Liver (tissue), 8 donors: ENCODE measurements at regions not wholly inside any gene's neighbourhood (a gene's known extent, or its start where the extent isn't known, plus 50 kb on each side); places are given as distances from the start of the nearest gene placed in this dataset.

Experiments used
- DNase-seq: peaks from one replicate; pipeline ENCODE4 v3.0.0-alpha.2; 2017; ENCODE audit warnings: low spot score
- H3K27ac ChIP-seq, 2 donors: one replicate each; pipeline ENCODE4 v1.7.0; 2013; ENCODE audit warnings: inconsistent platforms in 2 of 2, low read length in 2 of 2, control low read depth in 1 of 2, low read depth in 1 of 2, mild to moderate bottlenecking in 1 of 2
- H3K27me3 ChIP-seq, 4 donors: one replicate each; pipeline versions ENCODE4 v1.6.1 to v1.7.0; 2013; ENCODE audit warnings: low read length in 3 of 4, inconsistent platforms in 1 of 4, mild to moderate bottlenecking in 1 of 4, moderate library complexity in 1 of 4; ENCODE audit not compliant: control insufficient read depth in 4 of 4, insufficient read depth in 4 of 4
- H3K36me3 ChIP-seq, 4 donors: one replicate each; pipeline versions ENCODE4 v1.6.1 to v1.7.0; 2013; ENCODE audit warnings: low read length in 3 of 4, mild to moderate bottlenecking in 3 of 4, low read depth in 1 of 4, moderate library complexity in 1 of 4; ENCODE audit not compliant: control insufficient read depth in 4 of 4, insufficient read depth in 3 of 4
- H3K4me1 ChIP-seq, 4 donors: one replicate each; pipeline versions ENCODE4 v1.6.1 to v1.7.0; 2013; ENCODE audit warnings: low read length in 3 of 4, mild to moderate bottlenecking in 3 of 4, moderate library complexity in 1 of 4; ENCODE audit not compliant: control insufficient read depth in 4 of 4, insufficient read depth in 4 of 4
- H3K4me3 ChIP-seq, 3 donors: one replicate each; pipeline versions ENCODE4 v1.6.1 to v1.7.0; 2013; ENCODE audit warnings: low read length in 3 of 3, control low read depth in 1 of 3, low read depth in 1 of 3, mild to moderate bottlenecking in 1 of 3
- H3K9ac ChIP-seq, 2 donors: one replicate each; pipeline ENCODE4 v1.7.0; 2013; ENCODE audit warnings: low read length in 2 of 2, mild to moderate bottlenecking in 2 of 2, moderate library complexity in 2 of 2, control low read depth in 1 of 2, low read depth in 1 of 2
- H3K9me3 ChIP-seq, 4 donors: one replicate each; pipeline versions ENCODE4 v1.6.1 to v1.7.0; 2013; ENCODE audit warnings: low read length in 3 of 4; ENCODE audit not compliant: control insufficient read depth in 4 of 4
- ATF3 ChIP-seq: IDR thresholded peaks from 2 replicates; pipeline ENCODE4 v1.6.1; 2016; ENCODE audit warnings: antibody characterized with exemption
- CTCF ChIP-seq: fragments of 150-350 bp; IDR thresholded peaks from 2 replicates; pipeline ENCODE4 v1.5.1; 2017; ENCODE audit warnings: improper control_type of control experiment, low read depth, low read length; ENCODE audit not compliant: missing input control
- EGR1 ChIP-seq, 2 donors: IDR thresholded peaks; 2 replicates each; pipeline ENCODE4 v1.6.1; 2016 to 2018; ENCODE audit warnings: antibody characterized with exemption in 2 of 2, low read depth in 2 of 2
- FOXA1 ChIP-seq: IDR thresholded peaks from 2 replicates; pipeline ENCODE4 v1.6.1; 2016; ENCODE audit warnings: antibody characterized with exemption
- FOXA2 ChIP-seq: IDR thresholded peaks from 2 replicates; pipeline ENCODE4 v1.6.1; 2016; ENCODE audit warnings: antibody characterized with exemption
- GABPA ChIP-seq, 2 donors: IDR thresholded peaks in 1 of 2; conservative IDR thresholded peaks in 1 of 2; 2 replicates each; pipeline ENCODE4 v1.6.1; 2016; ENCODE audit warnings: antibody characterized with exemption in 2 of 2, mild to moderate bottlenecking in 1 of 2, moderate library complexity in 1 of 2
- HNF4A ChIP-seq, 2 donors: conservative IDR thresholded peaks; 2 replicates each; pipeline ENCODE4 v1.6.1; 2016; ENCODE audit warnings: antibody characterized with exemption in 2 of 2, mild to moderate bottlenecking in 2 of 2
- HNF4G ChIP-seq: IDR thresholded peaks from 2 replicates; pipeline ENCODE4 v1.6.1; 2016; ENCODE audit warnings: antibody characterized with exemption
- JUND ChIP-seq, 2 donors: IDR thresholded peaks; 2 replicates each; pipeline ENCODE4 v1.6.1; 2016; ENCODE audit warnings: antibody characterized with exemption in 2 of 2
- NR2F2 ChIP-seq: IDR thresholded peaks from 2 replicates; pipeline ENCODE4 v1.6.1; 2016; ENCODE audit warnings: antibody characterized with exemption
- RAD21 ChIP-seq, 2 donors: IDR thresholded peaks; 2 replicates each; pipeline ENCODE4 v1.6.1; 2016; ENCODE audit warnings: antibody characterized with exemption in 2 of 2, mild to moderate bottlenecking in 2 of 2
- REST ChIP-seq: IDR thresholded peaks from 2 replicates; pipeline ENCODE4 v1.6.1; 2016; ENCODE audit warnings: antibody characterized with exemption, mild to moderate bottlenecking
- RXRA ChIP-seq, 2 donors: IDR thresholded peaks; 2 replicates each; pipeline ENCODE4 v1.6.1; 2017 to 2018; ENCODE audit warnings: antibody characterized with exemption in 2 of 2, mild to moderate bottlenecking in 1 of 2
- TAF1 ChIP-seq: conservative IDR thresholded peaks from 2 replicates; pipeline ENCODE4 v1.6.1; 2016; ENCODE audit warnings: antibody characterized with exemption, mild to moderate bottlenecking
- YY1 ChIP-seq: IDR thresholded peaks from 2 replicates; pipeline ENCODE4 v1.6.1; 2016; ENCODE audit warnings: antibody characterized with exemption, mild to moderate bottlenecking
- ZBTB33 ChIP-seq: IDR thresholded peaks from 2 replicates; pipeline ENCODE4 v1.6.1; 2016; ENCODE audit warnings: antibody characterized with exemption
- WGBS: extraction: QIAGEN DNeasy Blood & Tissue Kit; methylation state at CpG from one replicate; pipeline ENCODE4 v1.1.7; 2013; 5-methylcytosine and 5-hydroxymethylcytosine counted together
- donor health status: healthy.
- donor health status: healthy.
- donor health status: healthy.
- donor health status: healthy.
- donor health status: healthy.

GRCh38 chr1:98454666-98455065, 206.9 kb upstream of the SNX7 start:
- no peak for TF ChIP-seq RAD21 (IDR thresholded peaks at IDR 0.05)
- TF ChIP-seq NR2F2 = no peak
- TF ChIP-seq RXRA (IDR thresholded peaks at IDR 0.05) = no peak
- Histone ChIP-seq H3K4me3 (no peak overlapping the region), H3K4me1 (no peaks in the 10 kb centered on the region), H3K27ac (no peak overlapping the region), H3K9me3 (no peaks in the 10 kb centered on the region), H3K9ac (no peak overlapping the region), H3K27me3 (peaks cover 0 to 4% (median 0%) of the 10 kb centered on the region in 4 donors), H3K36me3 (no peaks in the 10 kb centered on the region)
- no peak for DNase-seq
- 87% methylated on average over 4 of the region's 4 CpGs for WGBS

GRCh38 chr1:98453066-98453465, 208.5 kb upstream of the SNX7 start:
- no peak overlapping the region for H3K27ac ChIP-seq
- H3K9me3 ChIP-seq = no peaks in the 10 kb centered on the region
- DNase-seq = no peak
- H3K4me1 ChIP-seq = no peaks in the 10 kb centered on the region
- H3K36me3 ChIP-seq = no peaks in the 10 kb centered on the region
- TF ChIP-seq EGR1 (IDR thresholded peaks at IDR 0.05; ENCODE audit: low read depth in 2 of 2) = no peak
- TF ChIP-seq YY1 = no peak
- no peak for TF ChIP-seq ZBTB33
- no peak for TF ChIP-seq NR2F2
- TF ChIP-seq FOXA2 = no peak
- no peak for TF ChIP-seq ATF3
- TF ChIP-seq GABPA (IDR thresholded peaks at IDR 0.05 in 1 of 2, conservative IDR thresholded peaks at IDR 0.05 in 1 of 2) = no peak
- TF ChIP-seq JUND (IDR thresholded peaks at IDR 0.05) = no peak
- no peak for TF ChIP-seq RAD21 (IDR thresholded peaks at IDR 0.05)
- no peak for TF ChIP-seq HNF4G
- TF ChIP-seq FOXA1 = no peak
- no peak for TF ChIP-seq REST
- TF ChIP-seq HNF4A (conservative IDR thresholded peaks at IDR 0.05) = no peak
- TF ChIP-seq CTCF = no peak
- TF ChIP-seq TAF1 = no peak
- H3K4me3 ChIP-seq = no peak overlapping the region
- peaks cover 0 to 4% (median 0%) of the 10 kb centered on the region in 4 donors for H3K27me3 ChIP-seq
- 96% methylated on average over 1 of the region's 1 CpG for WGBS
- H3K9ac ChIP-seq = no peak overlapping the region
